RKO (cell line): ENCODE measurements at regions not wholly inside any gene's neighbourhood (a gene's known extent, or its start where the extent isn't known, plus 50 kb on each side); places are given as distances from the start of the nearest gene placed in this dataset.
"Not testable (repeated sequence)": the region's sequence is repeated elsewhere in the genome, so short reads cannot be mapped to it uniquely, and the experiment has no call there.

Source experiments
- DNase-seq: peaks from one replicate; pipeline ENCODE4 v3.0.0-alpha.2; 2016; ENCODE audit warnings: low spot score

- DNase-seq, result not testable (repeated sequence)
Measured at GRCh38 chrX:108843039-108843438, 106.7 kb upstream of the IRS4 start.

- DNase-seq, result no peak
Measured at GRCh38 chrX:108833993-108834392, 97.6 kb upstream of the IRS4 start.

GRCh38 chrX:108811891-108812290 lies 75.5 kb upstream of the IRS4 start:
- peak; percentile 3 for DNase-seq

- peak; percentile 0 for DNase-seq
Measured at GRCh38 chrX:108795240-108795639, 58.9 kb upstream of the IRS4 start.
